ENCODE measurements at regions not wholly inside any gene's neighbourhood (a gene's known extent, or its start where the extent isn't known, plus 50 kb on each side); places are given as distances from the start of the nearest gene placed in this dataset.
"Not testable (repeated sequence)": the region's sequence is repeated elsewhere in the genome, so short reads cannot be mapped to it uniquely, and the experiment has no call there.

GRCh38 chr1:29590583-29591565 lies 354.6 kb downstream of the PTPRU start:
- DNase-seq = no peak

- DNase-seq = not testable (repeated sequence)
These were observed 353.4 kb downstream of the PTPRU start for GRCh38 chr1:29589716-29590115.

- no peak for DNase-seq
These were observed 350.8 kb downstream of the PTPRU start for GRCh38 chr1:29586991-29587745.

GRCh38 chr1:29586215-29586614 lies 349.9 kb downstream of the PTPRU start:
- DNase-seq = no peak

- no peak for DNase-seq
These were observed 349.3 kb downstream of the PTPRU start for GRCh38 chr1:29585656-29586055.

- no peak for DNase-seq
These were observed 348.9 kb downstream of the PTPRU start for GRCh38 chr1:29585201-29585600.

GRCh38 chr1:29584776-29585175 lies 348.5 kb downstream of the PTPRU start:
- no peak for DNase-seq

- no peak for DNase-seq
These were observed 348.0 kb downstream of the PTPRU start for GRCh38 chr1:29584362-29584761.

- no peak for DNase-seq
These were observed 347.4 kb downstream of the PTPRU start for GRCh38 chr1:29583727-29584126.

- DNase-seq = no peak
These were observed 344.9 kb downstream of the PTPRU start for GRCh38 chr1:29581256-29581655.

GRCh38 chr1:29579821-29580425 lies 343.6 kb downstream of the PTPRU start:
- DNase-seq = no peak

- DNase-seq = no peak
These were observed 341.2 kb downstream of the PTPRU start for GRCh38 chr1:29577512-29577911.

GRCh38 chr1:29576510-29576909 lies 340.2 kb downstream of the PTPRU start:
- no peak for DNase-seq

- DNase-seq = no peak
These were observed 339.5 kb downstream of the PTPRU start for GRCh38 chr1:29575826-29576225.

- DNase-seq = no peak
These were observed 339.0 kb downstream of the PTPRU start for GRCh38 chr1:29575277-29575676.

GRCh38 chr1:29574871-29575270 lies 338.5 kb downstream of the PTPRU start:
- DNase-seq = no peak

GRCh38 chr1:29569971-29570634 lies 333.8 kb downstream of the PTPRU start:
- no peak for DNase-seq

- DNase-seq = no peak
These were observed 330.9 kb downstream of the PTPRU start for GRCh38 chr1:29567257-29567656.

GRCh38 chr1:29565490-29565889 lies 329.2 kb downstream of the PTPRU start:
- DNase-seq = no peak

- DNase-seq = no peak
These were observed 327.2 kb downstream of the PTPRU start for GRCh38 chr1:29563571-29563970.

- DNase-seq = no peak
These were observed 326.8 kb downstream of the PTPRU start for GRCh38 chr1:29563092-29563491.

GRCh38 chr1:29559056-29559455 lies 322.7 kb downstream of the PTPRU start:
- no peak for DNase-seq

Data from central memory CD4-positive, alpha-beta T cell (primary cell).